Suprapubic skin (tissue), 4 donors: ENCODE measurements at regions not wholly inside any gene's neighbourhood (a gene's known extent, or its start where the extent isn't known, plus 50 kb on each side); places are given as distances from the start of the nearest gene placed in this dataset.

Experiments
- DNase-seq, 2 donors: peaks; one replicate each; pipeline ENCODE4 v3.0.0-alpha.2; 2019; ENCODE audit warnings: low spot score in 2 of 2
- H3K27ac ChIP-seq: fragments of 200-600 bp; sonication (generic); one replicate; pipeline ENCODE4 v1.5.1; 2019
- H3K27me3 ChIP-seq: fragments of 200-600 bp; sonication (generic); one replicate; pipeline ENCODE4 v1.5.1; 2019
- H3K36me3 ChIP-seq: fragments of 200-600 bp; sonication (generic); one replicate; pipeline ENCODE4 v1.5.1; 2019
- H3K4me1 ChIP-seq: fragments of 200-600 bp; sonication (generic); one replicate; pipeline ENCODE4 v1.5.1; 2019
- H3K4me3 ChIP-seq: fragments of 200-600 bp; sonication (generic); one replicate; pipeline ENCODE4 v1.5.1; 2019; ENCODE audit warnings: mild to moderate bottlenecking
- H3K9me3 ChIP-seq: fragments of 200-600 bp; sonication (generic); one replicate; pipeline ENCODE4 v1.5.1; 2019
- CTCF ChIP-seq, 2 donors: fragments of 200-600 bp in 1 of 2; fragments of 450-650 bp in 1 of 2; sonication (generic) in 1 of 2; IDR thresholded peaks; one replicate each; pipeline ENCODE4 v1.5.1; 2016 to 2019; ENCODE audit warnings: antibody characterized with exemption in 2 of 2, mild to moderate bottlenecking in 1 of 2, moderate library complexity in 1 of 2
- EP300 ChIP-seq: sonication (generic); formaldehyde crosslinking; IDR thresholded peaks from one replicate; pipeline ENCODE4 v1.6.1; 2017; ENCODE audit warnings: antibody characterized with exemption
- POLR2A ChIP-seq, 2 donors: fragments of 450-650 bp; IDR thresholded peaks; one replicate each; pipeline ENCODE4 v1.6.1; 2017; ENCODE audit warnings: antibody characterized with exemption in 2 of 2, mild to moderate bottlenecking in 2 of 2, moderate library complexity in 2 of 2
- POLR2AphosphoS5 ChIP-seq, 3 donors: sonication (generic); formaldehyde crosslinking; IDR thresholded peaks; one replicate each; pipeline ENCODE4 v1.6.1; 2017; ENCODE audit warnings: antibody characterized with exemption in 3 of 3
- WGBS: methylation state at CpG from one replicate; pipeline ENCODE4 v1.1.5; 2018; 5-methylcytosine and 5-hydroxymethylcytosine counted together

- Histone ChIP-seq H3K9me3 (no peaks in the 10 kb centered on the region), H3K4me1 (no peaks in the 10 kb centered on the region), H3K27me3 (no peaks in the 10 kb centered on the region), H3K4me3 (no peak overlapping the region), H3K36me3 (no peaks in the 10 kb centered on the region), H3K27ac (no peak overlapping the region)
- 65% methylated on average over 2 of the region's 2 CpGs for WGBS
- no peak for DNase-seq
- no peak for TF ChIP-seq CTCF (IDR thresholded peaks at IDR 0.05)
- no peak for TF ChIP-seq POLR2AphosphoS5 (IDR thresholded peaks at IDR 0.05)
- no peak for TF ChIP-seq EP300
- no peak for TF ChIP-seq POLR2A (IDR thresholded peaks at IDR 0.05)
These were observed 258.7 kb downstream of the FLRT2 start for GRCh38 chr14:85788470-85789233.

- 90% methylated on average over 3 of the region's 3 CpGs for WGBS
- no peak overlapping the region for H3K27ac ChIP-seq
- DNase-seq, result peak in 1 of 2 donors; percentile 67
- no peak for TF ChIP-seq POLR2A (IDR thresholded peaks at IDR 0.05)
- TF ChIP-seq POLR2AphosphoS5 (IDR thresholded peaks at IDR 0.05), result no peak
- TF ChIP-seq EP300, result no peak
- TF ChIP-seq CTCF (IDR thresholded peaks at IDR 0.05), result no peak
- no peaks in the 10 kb centered on the region for H3K4me1 ChIP-seq
- no peaks in the 10 kb centered on the region for H3K27me3 ChIP-seq
- no peaks in the 10 kb centered on the region for H3K9me3 ChIP-seq
- no peak overlapping the region for H3K4me3 ChIP-seq
- H3K36me3 ChIP-seq, result no peaks in the 10 kb centered on the region
These were observed 236.4 kb downstream of the FLRT2 start for GRCh38 chr14:85766295-85766694.

- no peaks in the 10 kb centered on the region for H3K27me3 ChIP-seq
- H3K4me1 ChIP-seq, result no peaks in the 10 kb centered on the region
- TF ChIP-seq POLR2A (IDR thresholded peaks at IDR 0.05) (no peak), CTCF (IDR thresholded peaks at IDR 0.05) (no peak), EP300 (no peak), POLR2AphosphoS5 (IDR thresholded peaks at IDR 0.05) (no peak)
- 78% methylated on average over 6 of the region's 6 CpGs for WGBS
- no peak overlapping the region for H3K27ac ChIP-seq
- no peak overlapping the region for H3K4me3 ChIP-seq
- no peak for DNase-seq
- no peaks in the 10 kb centered on the region for H3K36me3 ChIP-seq
- H3K9me3 ChIP-seq, result no peaks in the 10 kb centered on the region
These were observed 234.9 kb downstream of the FLRT2 start for GRCh38 chr14:85764822-85765221.

- no peaks in the 10 kb centered on the region for H3K4me1 ChIP-seq
- no peak overlapping the region for H3K27ac ChIP-seq
- 49% methylated on average over 4 of the region's 4 CpGs for WGBS
- H3K27me3 ChIP-seq, result no peaks in the 10 kb centered on the region
- H3K36me3 ChIP-seq, result no peaks in the 10 kb centered on the region
- H3K4me3 ChIP-seq, result no peak overlapping the region
- TF ChIP-seq CTCF (IDR thresholded peaks at IDR 0.05) (no peak), EP300 (no peak), POLR2A (IDR thresholded peaks at IDR 0.05) (no peak), POLR2AphosphoS5 (IDR thresholded peaks at IDR 0.05) (no peak)
- DNase-seq, result no peak
- H3K9me3 ChIP-seq, result no peaks in the 10 kb centered on the region
These were observed 232.6 kb downstream of the FLRT2 start for GRCh38 chr14:85762526-85762925.

GRCh38 chr14:85752175-85752574 is 222.2 kb downstream of the FLRT2 start:
- TF ChIP-seq CTCF (IDR thresholded peaks at IDR 0.05) (no peak), EP300 (no peak), POLR2A (IDR thresholded peaks at IDR 0.05) (no peak), POLR2AphosphoS5 (IDR thresholded peaks at IDR 0.05) (no peak)
- Histone ChIP-seq H3K27ac (no peak overlapping the region), H3K36me3 (no peaks in the 10 kb centered on the region), H3K27me3 (no peaks in the 10 kb centered on the region), H3K9me3 (no peaks in the 10 kb centered on the region), H3K4me3 (no peak overlapping the region), H3K4me1 (no peaks in the 10 kb centered on the region)
- 47% methylated on average over 2 of the region's 2 CpGs for WGBS
- DNase-seq, result no peak
